PC-9 (cell line): ENCODE measurements at regions not wholly inside any gene's neighbourhood (a gene's known extent, or its start where the extent isn't known, plus 50 kb on each side); places are given as distances from the start of the nearest gene placed in this dataset.

Source experiments
- CTCF ChIP-seq: fragments of 200-600 bp; sonication (generic); conservative IDR thresholded peaks from 2 replicates; pipeline ENCODE4 v1.6.1; 2017; ENCODE audit warnings: mixed run types, antibody characterized with exemption, mild to moderate bottlenecking, moderate library complexity
- EZH2 ChIP-seq: fragments of 200-600 bp; sonication (generic); IDR thresholded peaks from 2 replicates; pipeline ENCODE4 v1.8.0; 2017; ENCODE audit warnings: antibody characterized with exemption, low read depth

- TF ChIP-seq EZH2 (no peak), CTCF (peak; percentile 50; the same call in 1 of the 2 replicates)
These were observed 245.7 kb downstream of the CCSER2 start for GRCh38 chr10:84574102-84574501.
